ENCODE measurements at regions not wholly inside any gene's neighbourhood (a gene's known extent, or its start where the extent isn't known, plus 50 kb on each side); places are given as distances from the start of the nearest gene placed in this dataset.

DNA sequence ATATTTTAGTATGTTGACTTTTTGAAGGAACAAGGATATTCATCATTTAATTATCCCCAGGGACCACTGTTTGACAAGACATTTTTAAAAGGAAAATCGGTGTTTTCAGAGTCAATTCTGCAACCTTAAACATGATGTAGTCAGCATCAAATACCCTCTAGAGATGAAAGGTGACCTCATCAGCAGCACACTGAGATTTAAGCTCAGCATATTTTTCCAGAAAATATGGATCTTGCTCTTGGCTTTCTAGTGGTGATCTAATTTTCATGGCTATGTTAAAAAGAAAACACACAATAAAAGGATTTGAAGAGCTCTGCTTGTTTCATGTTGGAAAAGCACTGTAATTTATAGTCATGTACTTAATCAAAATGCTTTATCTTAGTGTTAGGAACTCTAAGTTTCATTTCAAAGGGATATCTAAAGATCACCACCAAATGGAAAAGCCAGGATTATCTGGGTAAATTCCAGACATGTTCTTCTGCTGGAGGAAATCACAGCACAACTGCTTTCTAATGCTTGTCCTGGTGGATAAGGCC is 487.2 kb downstream of the ENC1 start:
- Histone ChIP-seq H3K36me3 (replicated peaks; ENCODE audit: control insufficient read depth, insufficient read depth, low read length) (no peaks in the 10 kb centered on the region), H3K4me3 (ENCODE audit: insufficient read depth, low read depth, low read length) (no peak overlapping the region), H3K27me3 (ENCODE audit: control insufficient read depth, insufficient read depth, low read length) (no peaks in the 10 kb centered on the region)
- DNase-seq: no peak

DNA sequence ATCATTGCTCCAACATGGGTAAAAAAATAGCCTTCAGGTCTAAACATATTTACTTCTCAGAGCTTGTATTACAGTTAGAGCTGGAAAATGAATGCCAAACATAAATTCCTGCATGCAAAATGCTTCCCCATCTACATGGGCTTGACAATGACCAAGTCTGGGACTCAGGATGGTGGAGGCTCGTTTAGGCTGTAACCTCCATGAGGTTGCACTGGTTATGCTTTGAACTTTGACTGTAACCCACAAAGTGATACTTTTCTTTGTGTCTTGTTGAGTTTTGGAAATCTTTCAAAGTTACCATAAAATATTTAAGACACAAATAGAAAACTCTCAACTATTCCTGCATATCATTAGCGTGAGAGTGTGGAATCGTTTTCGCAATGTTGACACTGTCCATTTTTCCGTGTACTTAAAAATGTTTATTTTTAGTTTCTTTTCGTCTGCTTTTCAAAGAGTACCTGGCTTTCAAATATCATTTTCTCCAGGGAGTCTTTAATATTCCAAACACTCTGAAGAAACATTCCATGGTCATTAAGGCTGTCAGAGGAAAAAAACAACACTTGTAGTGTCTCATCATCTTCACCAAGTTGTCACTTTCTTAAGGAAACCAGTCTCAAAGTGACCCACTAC is 487.8 kb downstream of the ENC1 start:
- Histone ChIP-seq H3K36me3 (replicated peaks; ENCODE audit: control insufficient read depth, insufficient read depth, low read length) (no peaks in the 10 kb centered on the region), H3K4me3 (ENCODE audit: insufficient read depth, low read depth, low read length) (no peak overlapping the region), H3K27me3 (ENCODE audit: control insufficient read depth, insufficient read depth, low read length) (no peaks in the 10 kb centered on the region)
- DNase-seq: no peak

DNA sequence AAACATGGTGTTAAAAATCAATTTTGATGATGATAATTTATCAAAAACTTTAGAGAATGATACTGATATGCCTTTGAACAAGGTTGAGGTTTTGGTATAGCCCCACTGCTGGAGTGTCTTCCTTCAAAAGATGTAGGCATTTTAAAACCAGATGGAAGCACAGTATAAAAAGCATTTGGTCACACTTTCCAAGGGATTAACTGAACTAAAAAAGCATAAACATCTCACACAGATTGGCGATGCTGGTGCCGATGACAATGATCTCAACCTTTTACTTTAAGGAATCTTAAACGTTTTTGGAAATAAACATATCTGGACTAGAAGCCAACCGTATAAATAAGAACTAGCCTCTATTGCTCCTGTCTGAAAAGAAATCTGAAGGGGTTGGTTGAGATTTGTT is 488.4 kb downstream of the ENC1 start:
- no peak for DNase-seq
- no peak overlapping the region for H3K4me3 ChIP-seq (ENCODE audit: insufficient read depth, low read depth, low read length)
- H3K36me3 ChIP-seq (replicated peaks; ENCODE audit: control insufficient read depth, insufficient read depth, low read length): no peaks in the 10 kb centered on the region
- H3K27me3 ChIP-seq (ENCODE audit: control insufficient read depth, insufficient read depth, low read length): no peaks in the 10 kb centered on the region

DNA sequence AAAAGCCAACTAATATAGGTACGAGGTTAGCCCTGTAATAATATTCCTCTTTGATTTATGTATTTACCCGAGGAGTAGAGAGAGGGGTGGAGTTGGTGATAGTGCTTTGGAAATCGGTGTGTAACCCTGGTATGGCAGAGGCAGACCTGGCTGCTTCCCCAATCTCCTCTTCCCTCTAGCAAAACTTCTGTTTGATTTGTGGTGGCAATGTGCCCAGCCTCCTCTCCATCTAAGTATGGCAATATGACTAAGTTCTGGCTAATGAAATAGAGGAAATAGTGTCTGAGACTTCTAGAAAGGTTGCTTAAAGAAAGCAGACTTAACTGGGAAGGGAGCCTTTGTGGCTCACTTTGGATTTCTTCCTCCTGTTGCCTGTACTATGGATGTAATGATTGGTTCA is 491.1 kb downstream of the ENC1 start:
- DNase-seq: no peak
- no peaks in the 10 kb centered on the region for H3K36me3 ChIP-seq (replicated peaks; ENCODE audit: control insufficient read depth, insufficient read depth, low read length)
- H3K27me3 ChIP-seq (ENCODE audit: control insufficient read depth, insufficient read depth, low read length): no peaks in the 10 kb centered on the region
- no peak overlapping the region for H3K4me3 ChIP-seq (ENCODE audit: insufficient read depth, low read depth, low read length)

DNA sequence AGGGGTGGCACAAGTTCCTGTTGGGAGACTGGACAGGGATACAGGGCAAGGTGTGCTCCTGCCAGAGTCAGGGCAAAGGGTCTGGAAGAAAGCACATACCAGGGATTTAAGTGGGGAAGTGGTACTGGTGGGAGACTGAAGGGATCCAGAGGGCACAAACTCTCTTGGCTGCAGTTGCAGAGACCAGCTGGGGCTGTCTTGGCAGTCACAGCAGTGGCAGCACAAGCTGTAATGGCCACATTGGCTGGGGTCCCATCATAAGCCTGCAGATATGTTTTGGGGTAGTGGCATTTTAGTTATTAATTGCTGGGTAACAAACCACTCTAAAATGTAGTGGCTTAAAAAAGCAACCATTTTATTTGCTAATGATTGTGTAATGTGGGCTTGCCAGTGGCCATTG is 492.2 kb downstream of the ENC1 start:
- no peak for DNase-seq

DNA sequence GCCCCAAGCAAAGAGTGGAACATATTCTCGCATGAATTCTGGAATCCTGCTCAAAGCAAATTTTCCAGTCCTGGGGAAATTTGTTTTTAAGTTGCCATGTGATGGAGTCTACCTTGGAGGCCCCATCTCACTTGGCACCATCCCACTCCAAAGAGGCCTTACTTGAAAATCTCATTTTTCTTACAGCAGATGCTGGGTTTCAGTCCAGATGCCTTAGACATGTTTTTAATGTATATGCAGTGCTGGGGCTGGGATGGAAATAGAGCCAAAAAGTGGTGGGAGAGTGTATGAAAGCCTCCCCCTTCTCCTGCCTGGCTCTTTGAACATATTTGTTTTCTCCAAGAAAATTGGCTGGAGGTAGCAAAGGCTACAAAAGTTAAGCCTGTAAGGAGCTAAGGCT is 493.7 kb downstream of the ENC1 start:
- no peaks in the 10 kb centered on the region for H3K36me3 ChIP-seq (replicated peaks; ENCODE audit: control insufficient read depth, insufficient read depth, low read length)
- no peaks in the 10 kb centered on the region for H3K27me3 ChIP-seq (ENCODE audit: control insufficient read depth, insufficient read depth, low read length)
- DNase-seq: no peak
- H3K4me3 ChIP-seq (ENCODE audit: insufficient read depth, low read depth, low read length): no peak overlapping the region

More for the DNA sequence above, 492.2 kb downstream of the ENC1 start:
- Histone ChIP-seq H3K27me3 (ENCODE audit: control insufficient read depth, insufficient read depth, low read length) (no peaks in the 10 kb centered on the region), H3K36me3 (replicated peaks; ENCODE audit: control insufficient read depth, insufficient read depth, low read length) (no peaks in the 10 kb centered on the region), H3K4me3 (ENCODE audit: insufficient read depth, low read depth, low read length) (no peak overlapping the region)

DNA sequence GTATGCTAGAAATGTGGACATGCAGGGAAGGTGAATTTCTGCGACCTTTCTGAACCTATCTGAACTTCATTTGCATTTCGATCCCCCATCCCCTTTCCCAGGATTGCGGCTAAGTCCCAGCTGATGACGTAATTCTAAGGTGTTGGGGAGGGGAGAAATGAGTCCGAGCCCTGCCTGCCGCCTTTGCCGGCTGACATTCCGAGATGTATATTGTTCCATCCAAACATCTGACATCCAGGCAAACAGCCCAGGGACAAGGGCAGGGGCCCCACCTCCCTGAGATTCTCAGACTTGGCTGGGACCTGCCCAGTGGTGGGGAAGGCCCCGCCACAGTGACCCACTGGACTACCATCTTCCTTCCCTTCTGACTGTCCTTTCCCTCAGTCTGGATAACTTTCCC is 494.6 kb downstream of the ENC1 start:
- Histone ChIP-seq H3K36me3 (replicated peaks; ENCODE audit: control insufficient read depth, insufficient read depth, low read length) (no peaks in the 10 kb centered on the region), H3K27me3 (ENCODE audit: control insufficient read depth, insufficient read depth, low read length) (no peaks in the 10 kb centered on the region), H3K4me3 (ENCODE audit: insufficient read depth, low read depth, low read length) (no peak overlapping the region)
- no peak for DNase-seq

DNA sequence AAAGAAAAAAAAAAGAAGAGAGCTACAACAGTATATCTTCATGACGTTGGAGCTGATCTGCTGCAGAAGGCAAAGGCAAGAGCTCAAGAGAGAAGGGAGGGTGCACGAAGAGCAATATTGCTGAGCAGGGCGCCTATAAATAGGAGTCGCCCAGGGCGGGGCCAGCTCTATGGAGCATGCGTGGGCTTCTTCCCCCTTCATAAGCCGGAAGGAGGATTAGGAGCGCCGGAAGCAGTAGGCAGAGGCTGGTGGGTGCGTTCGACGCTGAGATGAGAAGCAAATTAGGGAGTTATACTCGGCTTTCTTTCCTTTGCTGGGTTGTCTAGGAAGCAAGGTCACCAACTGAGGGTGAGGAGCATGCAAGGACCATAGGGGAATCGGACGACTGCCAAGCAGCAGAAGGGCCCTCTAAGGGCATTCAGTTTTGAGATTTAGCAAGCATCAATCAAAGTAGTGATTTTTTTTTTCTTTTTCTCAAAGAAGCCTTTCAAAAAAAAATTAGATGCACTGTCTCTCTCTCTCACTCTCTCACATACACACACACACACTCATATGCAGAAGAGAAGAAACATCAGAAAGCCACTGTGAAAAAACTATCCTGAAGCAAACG is 496.7 kb downstream of the ENC1 start:
- H3K27me3 ChIP-seq (ENCODE audit: control insufficient read depth, insufficient read depth, low read length): no peaks in the 10 kb centered on the region
- no peaks in the 10 kb centered on the region for H3K36me3 ChIP-seq (replicated peaks; ENCODE audit: control insufficient read depth, insufficient read depth, low read length)
- no peak overlapping the region for H3K4me3 ChIP-seq (ENCODE audit: insufficient read depth, low read depth, low read length)
- no peak for DNase-seq

DNA sequence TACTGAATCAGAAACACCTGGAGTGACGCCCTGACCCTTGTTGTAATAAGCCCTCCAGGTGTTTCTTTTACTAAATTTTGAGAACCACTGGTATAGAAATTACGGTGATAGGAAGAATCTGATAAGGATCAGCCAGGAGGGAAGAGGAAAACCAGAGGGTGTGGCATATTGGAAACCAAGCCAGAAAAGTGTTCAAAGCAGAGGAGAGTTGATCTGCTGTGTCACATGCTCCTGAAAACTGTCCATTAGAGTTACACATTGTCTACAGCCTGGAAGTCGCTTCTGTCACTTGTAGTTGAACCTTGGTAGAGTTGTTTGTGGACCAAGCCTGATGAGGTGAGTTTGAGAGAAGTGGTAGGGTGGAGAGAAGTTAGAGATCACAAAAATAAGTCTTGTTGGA is 497.4 kb downstream of the ENC1 start:
- no peak overlapping the region for H3K4me3 ChIP-seq (ENCODE audit: insufficient read depth, low read depth, low read length)
- H3K36me3 ChIP-seq (replicated peaks; ENCODE audit: control insufficient read depth, insufficient read depth, low read length): no peaks in the 10 kb centered on the region
- no peak for DNase-seq

DNA sequence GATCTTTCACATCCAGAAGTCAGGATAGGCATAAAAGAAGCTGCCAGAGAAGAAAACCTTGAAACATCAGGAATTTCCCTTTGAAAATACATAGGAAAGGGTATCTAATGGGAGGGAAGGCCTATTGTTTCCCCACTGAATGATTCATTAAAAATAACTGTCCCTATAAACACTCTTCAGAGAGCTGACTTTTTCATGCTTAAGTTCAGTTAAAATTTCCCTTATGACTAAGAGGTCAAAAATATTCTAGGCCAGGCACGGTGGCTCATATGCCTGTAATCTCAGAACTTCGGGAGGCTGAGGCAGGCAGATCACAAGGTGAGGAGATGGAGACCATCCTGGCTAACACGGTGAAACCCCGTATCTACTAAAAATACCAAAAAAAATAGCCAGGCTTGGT is 499.5 kb downstream of the ENC1 start:
- DNase-seq: no peak
- Histone ChIP-seq H3K4me3 (ENCODE audit: insufficient read depth, low read depth, low read length) (no peak overlapping the region), H3K27me3 (ENCODE audit: control insufficient read depth, insufficient read depth, low read length) (no peaks in the 10 kb centered on the region), H3K36me3 (replicated peaks; ENCODE audit: control insufficient read depth, insufficient read depth, low read length) (no peaks in the 10 kb centered on the region)

More for the DNA sequence above, 497.4 kb downstream of the ENC1 start:
- no peaks in the 10 kb centered on the region for H3K27me3 ChIP-seq (ENCODE audit: control insufficient read depth, insufficient read depth, low read length)

DNA sequence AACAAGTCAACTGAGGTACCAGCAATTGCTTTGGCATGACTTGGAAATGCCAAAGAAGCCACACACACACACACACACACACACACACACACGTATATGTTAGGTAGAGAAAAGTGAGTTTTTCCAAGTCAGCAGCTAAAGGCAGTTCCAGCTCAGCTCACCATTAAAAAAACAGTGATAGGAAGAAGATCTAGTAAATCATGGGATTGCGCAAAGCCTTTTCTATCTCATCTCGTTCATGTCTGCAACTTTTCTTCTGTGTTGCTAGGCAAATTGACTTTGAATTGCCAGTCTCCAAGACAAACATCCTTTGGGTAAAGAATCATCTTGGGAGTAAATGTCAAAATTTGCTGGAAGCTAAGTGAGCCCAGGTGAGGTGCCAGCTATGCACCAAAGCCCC is 500.1 kb downstream of the ENC1 start:
- DNase-seq: no peak

DNA sequence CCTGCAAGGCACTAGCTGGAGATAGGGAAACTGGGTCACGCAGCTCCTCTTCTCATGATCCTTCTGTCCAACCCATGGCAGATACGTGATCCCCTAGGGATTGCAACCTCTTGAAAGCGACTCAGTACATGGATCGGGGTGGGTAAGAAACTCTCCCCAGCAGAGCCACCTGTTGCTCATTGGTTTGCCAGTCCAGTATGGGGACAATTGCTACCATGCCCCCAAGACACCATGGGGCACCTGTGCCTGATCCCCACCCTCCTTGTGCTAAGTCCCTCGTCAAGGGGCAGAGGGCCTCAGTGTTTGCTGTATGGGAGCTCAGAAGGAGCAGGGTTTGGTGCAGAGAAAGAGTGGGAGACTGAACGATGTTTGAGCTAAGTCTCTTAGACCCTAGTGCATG is 500.9 kb downstream of the ENC1 start:
- H3K4me3 ChIP-seq (ENCODE audit: insufficient read depth, low read depth, low read length): no peak overlapping the region
- no peak for DNase-seq
- no peaks in the 10 kb centered on the region for H3K27me3 ChIP-seq (ENCODE audit: control insufficient read depth, insufficient read depth, low read length)
- H3K36me3 ChIP-seq (replicated peaks; ENCODE audit: control insufficient read depth, insufficient read depth, low read length): no peaks in the 10 kb centered on the region

More for the DNA sequence above, 500.1 kb downstream of the ENC1 start:
- no peaks in the 10 kb centered on the region for H3K36me3 ChIP-seq (replicated peaks; ENCODE audit: control insufficient read depth, insufficient read depth, low read length)
- H3K27me3 ChIP-seq (ENCODE audit: control insufficient read depth, insufficient read depth, low read length): no peaks in the 10 kb centered on the region
- no peak overlapping the region for H3K4me3 ChIP-seq (ENCODE audit: insufficient read depth, low read depth, low read length)

DNA sequence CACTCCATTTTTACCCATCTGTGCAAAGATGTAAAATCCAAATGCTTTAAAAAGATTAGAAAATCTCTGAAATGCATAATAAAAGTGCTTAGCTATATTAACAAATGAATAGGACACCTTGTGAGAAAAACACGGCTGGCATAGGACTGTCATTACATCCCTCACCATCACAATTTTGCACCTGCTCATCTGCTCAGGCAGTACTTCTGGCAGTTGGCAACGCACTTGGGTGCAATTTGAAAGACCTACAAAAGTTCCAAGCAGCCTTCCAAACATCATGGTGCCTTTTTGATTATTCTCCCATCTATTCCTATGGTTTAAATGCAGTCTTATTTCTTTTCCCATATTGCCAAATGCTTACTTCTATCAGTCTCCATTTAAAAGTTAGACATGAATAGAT is 501.8 kb downstream of the ENC1 start:
- Histone ChIP-seq H3K4me3 (ENCODE audit: insufficient read depth, low read depth, low read length) (no peak overlapping the region), H3K27me3 (ENCODE audit: control insufficient read depth, insufficient read depth, low read length) (no peaks in the 10 kb centered on the region), H3K36me3 (replicated peaks; ENCODE audit: control insufficient read depth, insufficient read depth, low read length) (no peaks in the 10 kb centered on the region)
- no peak for DNase-seq

DNA sequence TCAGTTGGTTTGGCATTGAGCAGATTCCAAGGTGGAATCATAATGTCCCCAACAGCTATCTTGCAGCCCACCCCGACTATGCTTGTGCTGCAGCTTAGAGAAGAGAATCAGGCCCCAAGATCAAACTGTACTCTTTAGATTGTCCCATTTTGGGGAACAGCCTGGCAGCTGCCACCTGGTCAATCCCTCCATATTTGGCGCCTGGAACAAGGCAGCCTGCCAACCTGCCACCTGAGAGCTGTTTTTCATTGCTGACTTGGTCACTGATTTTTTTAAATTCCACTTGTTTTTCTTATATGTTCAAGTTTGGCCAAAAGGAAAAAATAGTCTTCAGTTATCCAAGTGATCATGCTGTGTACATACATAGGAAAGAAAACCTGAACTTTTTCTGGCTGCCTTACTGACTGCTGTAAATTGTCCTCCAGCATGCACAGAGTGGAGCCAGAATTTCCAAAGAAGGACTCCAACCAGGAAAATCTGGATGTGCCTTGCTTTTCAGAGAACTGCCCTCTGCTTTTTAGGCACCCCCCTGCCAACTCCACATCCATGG is 504.2 kb downstream of the ENC1 start:
- no peak overlapping the region for H3K4me3 ChIP-seq (ENCODE audit: insufficient read depth, low read depth, low read length)
- DNase-seq: no peak
- no peaks in the 10 kb centered on the region for H3K27me3 ChIP-seq (ENCODE audit: control insufficient read depth, insufficient read depth, low read length)
- H3K36me3 ChIP-seq (replicated peaks; ENCODE audit: control insufficient read depth, insufficient read depth, low read length): no peaks in the 10 kb centered on the region

DNA sequence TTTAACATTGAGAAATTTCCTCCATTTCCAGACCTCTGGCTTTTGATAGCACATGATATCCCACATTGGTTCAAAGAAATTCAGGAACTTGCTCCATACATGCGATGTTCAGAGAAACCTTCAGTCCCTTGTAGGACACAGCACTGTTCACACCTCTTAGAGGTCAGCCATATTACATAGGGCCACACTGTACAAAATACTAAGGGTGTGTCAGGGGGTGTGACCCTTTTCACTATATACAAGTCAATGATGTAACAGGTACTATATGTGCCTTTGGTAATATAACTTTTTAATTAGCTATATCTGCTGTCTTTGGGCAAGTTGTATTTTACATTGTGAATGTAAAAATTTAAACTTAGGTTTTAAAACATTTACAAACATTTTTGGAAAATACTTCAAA is 505.5 kb downstream of the ENC1 start:
- H3K4me3 ChIP-seq (ENCODE audit: insufficient read depth, low read depth, low read length): no peak overlapping the region
- DNase-seq: no peak
- H3K36me3 ChIP-seq (replicated peaks; ENCODE audit: control insufficient read depth, insufficient read depth, low read length): no peaks in the 10 kb centered on the region
- no peaks in the 10 kb centered on the region for H3K27me3 ChIP-seq (ENCODE audit: control insufficient read depth, insufficient read depth, low read length)
